Astrocyte (in vitro differentiated cells and primary cell): ENCODE measurements at regions not wholly inside any gene's neighbourhood (a gene's known extent, or its start where the extent isn't known, plus 50 kb on each side); places are given as distances from the start of the nearest gene placed in this dataset.

Experiments
- DNase-seq: peaks from one replicate; pipeline ENCODE4 v3.0.0-alpha.2; 2010; ENCODE audit warnings: low read depth
- FAIRE-seq: peaks from 2 replicates; lab custom pipeline; 2011; peaks lifted over from hg19 to GRCh38; lab: Jason Lieb, UNC
- H2AFZ ChIP-seq: 2 replicates; pipeline ENCODE4 v1.6.0; 2012; ENCODE audit warnings: low read depth, low read length, inconsistent platforms
- H3K27ac ChIP-seq: 2 replicates; pipeline ENCODE4 v1.5.1; 2011; ENCODE audit warnings: low read depth, low read length, inconsistent platforms
- H3K27me3 ChIP-seq: 2 replicates; pipeline ENCODE4 v1.6.0; 2011; ENCODE audit warnings: low read length, inconsistent platforms; ENCODE audit not compliant: insufficient read depth
- H3K36me3 ChIP-seq: 2 replicates; pipeline ENCODE4 v1.5.1; 2011; ENCODE audit warnings: low read length, inconsistent platforms; ENCODE audit not compliant: insufficient read depth
- H3K4me1 ChIP-seq: 2 replicates; pipeline ENCODE4 v1.5.1; 2011; ENCODE audit warnings: low read length, inconsistent platforms; ENCODE audit not compliant: insufficient read depth
- H3K4me2 ChIP-seq: 2 replicates; pipeline ENCODE4 v1.6.0; 2012; ENCODE audit warnings: low read length, inconsistent platforms
- H3K4me3 ChIP-seq: 2 replicates; pipeline ENCODE4 v1.5.1; 2011; ENCODE audit warnings: low read depth, mild to moderate bottlenecking, low read length, inconsistent platforms; ENCODE audit not compliant: insufficient read depth
- H3K79me2 ChIP-seq: 2 replicates; pipeline ENCODE4 v1.6.0; 2012; ENCODE audit warnings: mild to moderate bottlenecking, low read length, inconsistent platforms; ENCODE audit not compliant: insufficient read depth
- H3K9ac ChIP-seq: 2 replicates; pipeline ENCODE4 v1.6.0; 2012; ENCODE audit warnings: mild to moderate bottlenecking, low read length, inconsistent platforms
- H3K9me3 ChIP-seq: 2 replicates; pipeline ENCODE4 v1.5.1; 2012; ENCODE audit warnings: low read depth, mild to moderate bottlenecking, low read length, inconsistent platforms; ENCODE audit not compliant: insufficient read depth
- H4K20me1 ChIP-seq: 2 replicates; pipeline ENCODE4 v1.6.0; 2012; ENCODE audit warnings: low read length, inconsistent platforms; ENCODE audit not compliant: insufficient read depth
- H3K27ac Mint-ChIP-seq: one replicate; pipeline ENCODE4 v1.8.0; 2021; ENCODE audit warnings: mild to moderate bottlenecking, mixed read lengths; ENCODE audit not compliant: unreplicated experiment
- H3K27me3 Mint-ChIP-seq: one replicate; pipeline ENCODE4 v1.8.0; 2021; ENCODE audit warnings: low read depth, mixed read lengths; ENCODE audit not compliant: unreplicated experiment
- H3K36me3 Mint-ChIP-seq: one replicate; pipeline ENCODE4 v1.8.0; 2021; ENCODE audit warnings: low read depth, mixed read lengths; ENCODE audit not compliant: unreplicated experiment
- H3K4me1 Mint-ChIP-seq: one replicate; pipeline ENCODE4 v1.8.0; 2021; ENCODE audit warnings: low read depth, mixed read lengths; ENCODE audit not compliant: unreplicated experiment
- H3K4me3 Mint-ChIP-seq: one replicate; pipeline ENCODE4 v1.8.0; 2021; ENCODE audit warnings: mild to moderate bottlenecking, moderate library complexity, mixed read lengths; ENCODE audit not compliant: unreplicated experiment
- H3K9me3 Mint-ChIP-seq: one replicate; pipeline ENCODE4 v1.8.0; 2021; ENCODE audit warnings: mild to moderate bottlenecking, mixed read lengths; ENCODE audit not compliant: unreplicated experiment
- EZH2 ChIP-seq: IDR thresholded peaks from 2 replicates; pipeline ENCODE4 v1.6.1; 2012; ENCODE audit warnings: mild to moderate bottlenecking, low read length, inconsistent platforms; ENCODE audit not compliant: insufficient read depth
- TF ChIP-seq, protein P1 (sequence below): IDR thresholded peaks from 2 replicates; pipeline ENCODE4 v1.5.1; 2011; ENCODE audit warnings: low read depth, mild to moderate bottlenecking, inconsistent platforms, low read length, moderate library complexity; ENCODE audit not compliant: insufficient read depth

DNA sequence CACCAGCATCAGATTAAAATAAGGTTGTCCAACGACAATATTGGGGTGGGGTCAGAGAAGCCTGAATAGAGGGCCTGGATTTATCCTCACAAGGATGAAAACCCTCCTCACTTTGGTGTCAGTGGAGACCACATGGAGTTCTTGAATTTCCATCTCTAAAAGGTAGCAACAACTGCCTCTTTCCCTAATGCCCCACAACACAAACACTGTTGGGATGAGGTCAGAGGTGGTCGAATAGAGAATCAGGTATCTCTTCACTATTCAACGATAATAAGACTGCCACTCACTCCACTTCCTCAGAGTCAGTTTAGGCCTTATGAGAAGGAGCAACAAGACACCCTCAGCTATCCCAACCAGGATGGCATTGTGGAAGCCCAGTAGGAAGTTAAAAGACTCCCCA lies 596.1 kb downstream of the HTR1B start:
- no peaks in the 10 kb centered on the region for H3K27me3 ChIP-seq
- no peaks in the 10 kb centered on the region for H4K20me1 ChIP-seq
- Mint-ChIP-seq H3K4me1 (no peaks in the 10 kb centered on the region), H3K36me3 (no peaks in the 10 kb centered on the region), H3K4me3 (no peak overlapping the region), H3K9me3 (no peaks in the 10 kb centered on the region), H3K27ac (no peak overlapping the region), H3K27me3 (no peaks in the 10 kb centered on the region)
- H2AFZ ChIP-seq = no peak overlapping the region
- H3K36me3 ChIP-seq = no peaks in the 10 kb centered on the region
- FAIRE-seq (no peak), DNase-seq (no peak)
- no peak overlapping the region for H3K27ac ChIP-seq
- no peak overlapping the region for H3K4me3 ChIP-seq
- H3K4me2 ChIP-seq = no peak overlapping the region
- no peaks in the 10 kb centered on the region for H3K79me2 ChIP-seq
- H3K4me1 ChIP-seq = no peaks in the 10 kb centered on the region
- H3K9ac ChIP-seq = no peak overlapping the region
- H3K9me3 ChIP-seq = no peaks in the 10 kb centered on the region
- no peak for TF ChIP-seq EZH2
- TF ChIP-seq, protein P1, sequence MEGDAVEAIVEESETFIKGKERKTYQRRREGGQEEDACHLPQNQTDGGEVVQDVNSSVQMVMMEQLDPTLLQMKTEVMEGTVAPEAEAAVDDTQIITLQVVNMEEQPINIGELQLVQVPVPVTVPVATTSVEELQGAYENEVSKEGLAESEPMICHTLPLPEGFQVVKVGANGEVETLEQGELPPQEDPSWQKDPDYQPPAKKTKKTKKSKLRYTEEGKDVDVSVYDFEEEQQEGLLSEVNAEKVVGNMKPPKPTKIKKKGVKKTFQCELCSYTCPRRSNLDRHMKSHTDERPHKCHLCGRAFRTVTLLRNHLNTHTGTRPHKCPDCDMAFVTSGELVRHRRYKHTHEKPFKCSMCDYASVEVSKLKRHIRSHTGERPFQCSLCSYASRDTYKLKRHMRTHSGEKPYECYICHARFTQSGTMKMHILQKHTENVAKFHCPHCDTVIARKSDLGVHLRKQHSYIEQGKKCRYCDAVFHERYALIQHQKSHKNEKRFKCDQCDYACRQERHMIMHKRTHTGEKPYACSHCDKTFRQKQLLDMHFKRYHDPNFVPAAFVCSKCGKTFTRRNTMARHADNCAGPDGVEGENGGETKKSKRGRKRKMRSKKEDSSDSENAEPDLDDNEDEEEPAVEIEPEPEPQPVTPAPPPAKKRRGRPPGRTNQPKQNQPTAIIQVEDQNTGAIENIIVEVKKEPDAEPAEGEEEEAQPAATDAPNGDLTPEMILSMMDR = no peak

DNA sequence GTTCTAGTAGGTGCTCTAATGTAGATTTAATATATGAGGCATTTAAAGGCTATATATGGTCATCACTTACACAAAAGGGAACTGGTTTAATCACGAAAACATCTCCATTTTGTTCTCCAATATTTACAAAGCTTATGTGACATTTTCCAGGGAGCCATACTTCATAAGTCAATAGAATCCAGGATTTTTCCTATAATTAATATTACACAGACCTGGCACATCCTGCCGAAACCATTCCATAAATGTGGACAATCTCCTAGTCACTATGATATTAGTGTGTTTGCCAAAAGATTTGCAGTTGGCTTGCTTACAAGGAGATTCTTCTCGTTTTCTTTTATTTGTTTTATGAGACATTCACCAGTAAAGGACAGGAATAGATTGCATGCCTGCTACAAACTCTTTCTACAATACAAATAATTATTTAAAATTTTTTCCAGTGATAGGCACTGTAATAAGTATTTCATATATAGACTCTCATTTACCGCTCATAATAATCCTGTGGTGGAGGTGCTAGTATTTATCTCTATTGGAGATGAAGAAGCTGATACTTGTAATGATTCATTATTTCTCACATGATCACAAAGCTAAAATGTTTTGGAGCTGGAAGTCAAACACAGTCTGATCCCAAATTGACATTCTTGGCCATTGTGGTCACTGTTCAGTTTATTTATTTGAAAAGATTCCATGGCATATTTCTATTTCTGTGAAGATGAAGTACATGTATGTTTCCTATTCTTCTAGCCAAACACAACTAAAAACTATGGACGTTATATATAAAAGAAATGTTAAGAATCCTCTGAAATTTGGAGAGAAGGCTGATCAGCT lies 597.0 kb downstream of the HTR1B start:
- Histone ChIP-seq H3K27ac (no peak overlapping the region), H2AFZ (no peak overlapping the region), H3K27me3 (no peaks in the 10 kb centered on the region), H3K4me2 (no peak overlapping the region), H3K36me3 (no peaks in the 10 kb centered on the region), H3K4me1 (no peaks in the 10 kb centered on the region), H3K9ac (no peak overlapping the region), H4K20me1 (no peaks in the 10 kb centered on the region), H3K9me3 (no peaks in the 10 kb centered on the region), H3K79me2 (no peaks in the 10 kb centered on the region), H3K4me3 (no peak overlapping the region)
- H3K36me3 Mint-ChIP-seq = no peaks in the 10 kb centered on the region
- H3K4me1 Mint-ChIP-seq = no peaks in the 10 kb centered on the region
- TF ChIP-seq EZH2 = no peak
- TF ChIP-seq, protein P1 = no peak
- H3K9me3 Mint-ChIP-seq = no peaks in the 10 kb centered on the region
- no peak overlapping the region for H3K27ac Mint-ChIP-seq
- no peak for DNase-seq
- no peak for FAIRE-seq
- no peak overlapping the region for H3K4me3 Mint-ChIP-seq
- H3K27me3 Mint-ChIP-seq = no peaks in the 10 kb centered on the region

DNA sequence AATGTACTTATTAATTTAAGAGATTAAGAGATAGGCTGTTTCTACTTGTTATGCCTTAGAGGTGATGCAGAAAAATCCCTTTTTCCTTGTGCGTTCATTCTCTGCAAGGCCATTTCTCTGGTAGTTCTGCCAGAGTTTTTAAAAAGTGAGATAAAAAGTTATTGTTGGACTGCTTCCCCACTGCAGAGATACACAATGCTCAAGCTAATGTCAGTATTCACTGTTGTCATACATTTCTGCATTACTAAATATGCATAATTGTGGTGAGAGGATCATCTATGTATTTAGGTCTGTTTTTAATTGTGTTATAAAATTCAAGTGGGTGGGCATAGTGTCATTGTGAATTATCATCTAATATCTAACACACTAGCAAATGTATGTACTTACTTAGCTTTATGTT lies 600.4 kb downstream of the HTR1B start:
- Histone ChIP-seq H3K9me3 (no peaks in the 10 kb centered on the region), H3K4me1 (no peaks in the 10 kb centered on the region), H3K36me3 (no peaks in the 10 kb centered on the region), H3K79me2 (no peaks in the 10 kb centered on the region), H2AFZ (no peak overlapping the region), H4K20me1 (no peaks in the 10 kb centered on the region), H3K4me2 (no peak overlapping the region), H3K27ac (no peak overlapping the region), H3K4me3 (no peak overlapping the region), H3K27me3 (no peaks in the 10 kb centered on the region), H3K9ac (no peak overlapping the region)
- no peaks in the 10 kb centered on the region for H3K9me3 Mint-ChIP-seq
- FAIRE-seq (no peak), DNase-seq (no peak)
- H3K36me3 Mint-ChIP-seq = no peaks in the 10 kb centered on the region
- H3K4me3 Mint-ChIP-seq = no peak overlapping the region
- H3K27ac Mint-ChIP-seq = no peak overlapping the region
- H3K4me1 Mint-ChIP-seq = no peaks in the 10 kb centered on the region
- H3K27me3 Mint-ChIP-seq = no peaks in the 10 kb centered on the region
- no peak for TF ChIP-seq EZH2
- TF ChIP-seq, protein P1 = no peak
